H9 (cell line): ENCODE measurements at regions not wholly inside any gene's neighbourhood (a gene's known extent, or its start where the extent isn't known, plus 50 kb on each side); places are given as distances from the start of the nearest gene placed in this dataset.

ENCODE experiments used
- DNase-seq: peaks from one replicate; pipeline ENCODE4 v3.0.0-alpha.2; 2017
- H2AFZ ChIP-seq: one replicate; pipeline ENCODE4 v1.6.1; 2013; ENCODE audit warnings: mild to moderate bottlenecking, low read length, control low read depth, moderate library complexity
- H2AK5ac ChIP-seq: 2 replicates; pipeline ENCODE4 v1.6.1; 2013; ENCODE audit warnings: low read length, control low read depth, mixed read lengths; ENCODE audit not compliant: insufficient read length
- H2BK120ac ChIP-seq: one replicate; pipeline ENCODE4 v1.6.1; 2013; ENCODE audit warnings: low read depth, mild to moderate bottlenecking, low read length, control low read depth, inconsistent platforms; ENCODE audit not compliant: poor library complexity, severe bottlenecking
- H2BK12ac ChIP-seq: 2 replicates; pipeline ENCODE4 v1.6.1; 2013; ENCODE audit warnings: low read length, control low read depth, mixed read lengths, low read depth; ENCODE audit not compliant: insufficient read length
- H2BK15ac ChIP-seq: 2 replicates; pipeline ENCODE4 v1.6.1; 2013; ENCODE audit warnings: low read depth, low read length, control low read depth
- H2BK20ac ChIP-seq: one replicate; pipeline ENCODE4 v1.6.1; 2013; ENCODE audit warnings: low read depth, mild to moderate bottlenecking, low read length, control low read depth, inconsistent platforms; ENCODE audit not compliant: poor library complexity, severe bottlenecking
- H2BK5ac ChIP-seq: 2 replicates; pipeline ENCODE4 v1.6.1; 2013; ENCODE audit warnings: low read length, control low read depth, mixed read lengths; ENCODE audit not compliant: insufficient read length
- H3K14ac ChIP-seq: 2 replicates; pipeline ENCODE4 v1.6.1; 2013; ENCODE audit warnings: low read length, control low read depth; ENCODE audit not compliant: insufficient read depth
- H3K18ac ChIP-seq: 2 replicates; pipeline ENCODE4 v1.6.1; 2013; ENCODE audit warnings: low read depth, mild to moderate bottlenecking, mixed read lengths, low read length, control low read depth; ENCODE audit not compliant: insufficient read length
- H3K23ac ChIP-seq: 2 replicates; pipeline ENCODE4 v1.6.1; 2013; ENCODE audit warnings: low read length, control low read depth, mixed read lengths, low read depth; ENCODE audit not compliant: insufficient read length
- H3K23me2 ChIP-seq: 2 replicates; pipeline ENCODE4 v1.6.1; 2013; ENCODE audit warnings: low read depth, mild to moderate bottlenecking, mixed read lengths, low read length, control low read depth; ENCODE audit not compliant: insufficient read length, poor library complexity, severe bottlenecking
- H3K27ac ChIP-seq: 2 replicates; pipeline ENCODE4 v1.5.1; 2013; ENCODE audit warnings: low read length, control low read depth, mixed read lengths, low read depth; ENCODE audit not compliant: insufficient read length
- H3K27me3 ChIP-seq: 2 replicates; pipeline ENCODE4 v1.6.1; 2013; ENCODE audit warnings: low read length, control low read depth, inconsistent platforms; ENCODE audit not compliant: insufficient read depth
- H3K4ac ChIP-seq: 2 replicates; pipeline ENCODE4 v1.6.1; 2013; ENCODE audit warnings: low read depth, mild to moderate bottlenecking, control low read depth, inconsistent platforms, low read length, moderate library complexity
- H3K4me1 ChIP-seq: 2 replicates; pipeline ENCODE4 v1.6.1; 2013; ENCODE audit warnings: low read length, control low read depth, inconsistent platforms; ENCODE audit not compliant: insufficient read depth
- H3K4me2 ChIP-seq: 2 replicates; pipeline ENCODE4 v1.6.1; 2013; ENCODE audit warnings: low read length, control low read depth, mixed read lengths; ENCODE audit not compliant: insufficient read length, insufficient read depth
- H3K56ac ChIP-seq: 2 replicates; pipeline ENCODE4 v1.6.1; 2013; ENCODE audit warnings: low read depth, mild to moderate bottlenecking, mixed read lengths, low read length, control low read depth; ENCODE audit not compliant: insufficient read length
- H3K79me1 ChIP-seq: 2 replicates; pipeline ENCODE4 v1.6.1; 2013; ENCODE audit warnings: low read depth, mild to moderate bottlenecking, moderate library complexity, low read length, control low read depth, inconsistent platforms; ENCODE audit not compliant: insufficient read depth, poor library complexity, severe bottlenecking
- H3K79me2 ChIP-seq: 2 replicates; pipeline ENCODE4 v1.6.1; 2013; ENCODE audit warnings: low read length, control low read depth, inconsistent platforms; ENCODE audit not compliant: insufficient read depth
- H3K9ac ChIP-seq: 2 replicates; pipeline ENCODE4 v1.6.1; 2013; ENCODE audit warnings: low read length, control low read depth, mixed read lengths; ENCODE audit not compliant: insufficient read length; ENCODE audit errors: extremely low read depth
- H3K9me3 ChIP-seq: one replicate; pipeline ENCODE4 v1.6.1; 2013; ENCODE audit warnings: low read depth, low read length, inconsistent platforms; ENCODE audit not compliant: control insufficient read depth
- H3T11ph ChIP-seq: one replicate; pipeline ENCODE4 v1.6.1; 2013; ENCODE audit warnings: mild to moderate bottlenecking, low read length, control low read depth, inconsistent platforms
- H4K20me1 ChIP-seq: one replicate; pipeline ENCODE4 v1.6.1; 2013; ENCODE audit not compliant: control insufficient read depth, insufficient read length, insufficient read depth
- H4K5ac ChIP-seq: 2 replicates; pipeline ENCODE4 v1.6.1; 2013; ENCODE audit warnings: low read depth, mild to moderate bottlenecking, mixed read lengths, low read length, control low read depth; ENCODE audit not compliant: insufficient read length
- H4K8ac ChIP-seq: replicated peaks from 2 replicates; pipeline ENCODE4 v1.6.1; 2013; ENCODE audit warnings: low read length, control low read depth, mixed read lengths, low read depth; ENCODE audit not compliant: insufficient read length
- H4K91ac ChIP-seq: 2 replicates; pipeline ENCODE4 v1.6.1; 2013; ENCODE audit warnings: low read depth, mild to moderate bottlenecking, moderate library complexity, mixed read lengths, low read length, control low read depth; ENCODE audit not compliant: insufficient read length
- H3K27ac Mint-ChIP-seq, 3 experiments: 2 replicates in 2 of 3; 3 replicates in 1 of 3; pipeline ENCODE4 v1.8.0; 2020 to 2021; ENCODE audit warnings: mixed read lengths in 3 of 3, mild to moderate bottlenecking in 1 of 3, moderate library complexity in 1 of 3
- H3K27me3 Mint-ChIP-seq: 2 replicates; pipeline ENCODE4 v1.8.0; 2021; ENCODE audit warnings: low read depth, mild to moderate bottlenecking, moderate library complexity, mixed read lengths
- H3K36me3 Mint-ChIP-seq, 3 experiments: 2 replicates in 2 of 3; 3 replicates in 1 of 3; pipeline ENCODE4 v1.8.0; 2020 to 2021; ENCODE audit warnings: low read depth in 3 of 3, mixed read lengths in 3 of 3; ENCODE audit not compliant: insufficient read depth in 1 of 3
- H3K4me1 Mint-ChIP-seq, 2 experiments: 2 replicates each; pipeline ENCODE4 v1.8.0; 2020; ENCODE audit warnings: mixed read lengths in 2 of 2
- H3K4me3 Mint-ChIP-seq, 2 experiments: 2 replicates in 1 of 2; 3 replicates in 1 of 2; pipeline ENCODE4 v1.8.0; 2020 to 2021; ENCODE audit warnings: mild to moderate bottlenecking in 2 of 2, mixed read lengths in 2 of 2, moderate library complexity in 1 of 2
- H3K9me3 Mint-ChIP-seq, 2 experiments: 2 replicates in 1 of 2; 3 replicates in 1 of 2; pipeline ENCODE4 v1.8.0; 2020; ENCODE audit warnings: mild to moderate bottlenecking in 2 of 2, mixed read lengths in 2 of 2, moderate library complexity in 1 of 2
- WGBS: extraction: QIAGEN DNeasy Blood & Tissue Kit; methylation state at CpG from one replicate; pipeline ENCODE4 v1.1.7; 2013; ENCODE audit warnings: missing lambda C conversion rate, low lambda C conversion rate, mixed read lengths; ENCODE audit not compliant: insufficient read length; ENCODE audit errors: extremely low coverage; 5-methylcytosine and 5-hydroxymethylcytosine counted together
- TF ChIP-seq, protein P1 (sequence below): fragments of 200-600 bp; sonication (generic); conservative IDR thresholded peaks from 3 replicates; pipeline ENCODE4 v1.8.0; 2021; ENCODE audit warnings: antibody characterized with exemption, mild to moderate bottlenecking

DNA sequence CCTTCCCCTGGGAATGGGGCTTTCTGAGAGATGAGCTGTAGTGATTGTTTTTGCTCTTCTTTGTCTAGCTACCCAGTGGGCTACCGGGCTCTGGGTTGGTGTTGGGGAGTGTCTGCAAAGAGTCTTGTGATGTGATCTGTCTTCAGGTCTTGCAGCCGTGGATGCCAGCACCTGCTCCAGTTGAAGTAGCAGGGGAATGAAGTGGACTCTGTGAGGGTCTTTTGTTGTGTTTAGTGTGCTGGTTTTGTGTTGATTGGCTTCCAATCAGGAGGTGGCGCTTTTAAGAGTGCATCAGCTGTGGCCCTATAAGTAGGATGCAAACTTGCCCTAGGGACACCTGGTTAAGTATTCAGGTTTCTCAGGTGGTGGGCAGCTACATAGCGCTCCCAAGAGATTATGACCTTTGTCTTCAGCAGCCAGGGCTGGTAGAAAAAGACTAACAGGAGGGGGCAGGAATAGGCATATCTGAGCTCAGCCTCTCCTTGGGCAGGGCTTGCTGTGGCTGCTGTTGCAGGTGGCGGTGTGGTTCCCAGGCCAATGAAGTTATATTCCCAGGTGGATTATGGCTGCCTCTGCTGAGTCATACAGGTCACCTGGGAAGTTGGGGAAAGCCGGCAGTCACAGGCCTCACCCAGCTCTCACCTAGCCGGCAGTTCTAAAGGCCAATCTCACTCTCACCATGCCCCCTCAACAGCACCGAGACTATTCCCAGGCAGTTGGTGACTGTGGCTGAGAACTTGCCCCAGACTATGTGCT, 315.7 kb upstream of the C11orf87 start:
- TF ChIP-seq, protein P1, sequence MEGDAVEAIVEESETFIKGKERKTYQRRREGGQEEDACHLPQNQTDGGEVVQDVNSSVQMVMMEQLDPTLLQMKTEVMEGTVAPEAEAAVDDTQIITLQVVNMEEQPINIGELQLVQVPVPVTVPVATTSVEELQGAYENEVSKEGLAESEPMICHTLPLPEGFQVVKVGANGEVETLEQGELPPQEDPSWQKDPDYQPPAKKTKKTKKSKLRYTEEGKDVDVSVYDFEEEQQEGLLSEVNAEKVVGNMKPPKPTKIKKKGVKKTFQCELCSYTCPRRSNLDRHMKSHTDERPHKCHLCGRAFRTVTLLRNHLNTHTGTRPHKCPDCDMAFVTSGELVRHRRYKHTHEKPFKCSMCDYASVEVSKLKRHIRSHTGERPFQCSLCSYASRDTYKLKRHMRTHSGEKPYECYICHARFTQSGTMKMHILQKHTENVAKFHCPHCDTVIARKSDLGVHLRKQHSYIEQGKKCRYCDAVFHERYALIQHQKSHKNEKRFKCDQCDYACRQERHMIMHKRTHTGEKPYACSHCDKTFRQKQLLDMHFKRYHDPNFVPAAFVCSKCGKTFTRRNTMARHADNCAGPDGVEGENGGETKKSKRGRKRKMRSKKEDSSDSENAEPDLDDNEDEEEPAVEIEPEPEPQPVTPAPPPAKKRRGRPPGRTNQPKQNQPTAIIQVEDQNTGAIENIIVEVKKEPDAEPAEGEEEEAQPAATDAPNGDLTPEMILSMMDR = no peak; the same call in 2 of the 3 replicates
- Mint-ChIP-seq H3K27ac (peak overlapping the region; percentile 84 to 99 (median 98)), H3K4me3 (peak overlapping the region in 1 of 2 experiments; percentile 14; a peak in 1 of 5 replicates), H3K36me3 (peaks cover 0 to 18% (median 3%) of the 10 kb centered on the region in 3 experiments; a peak in 4 of 7 replicates), H3K4me1 (peaks cover 24 to 26% of the 10 kb centered on the region in 2 experiments), H3K9me3 (peaks cover 0 to 13% of the 10 kb centered on the region in 2 experiments; a peak in 4 of 5 replicates), H3K27me3 (no peaks in the 10 kb centered on the region; the same call in 1 of the 2 replicates)
- Histone ChIP-seq H4K5ac (no peak overlapping the region), H2AK5ac (no peak overlapping the region), H3K4me1 (no peaks in the 10 kb centered on the region; the same call in 1 of the 2 replicates), H3K27ac (no peak overlapping the region), H4K20me1 (no peaks in the 10 kb centered on the region), H3K18ac (no peak overlapping the region), H3K9ac (no peak overlapping the region), H3K23me2 (no peaks in the 10 kb centered on the region), H3K23ac (no peak overlapping the region), H4K91ac (no peak overlapping the region), H3K79me1 (no peaks in the 10 kb centered on the region), H2BK120ac (no peak overlapping the region), H2BK15ac (no peak overlapping the region), H2AFZ (no peak overlapping the region), H3K9me3 (no peaks in the 10 kb centered on the region), H3K56ac (no peak overlapping the region), H2BK12ac (no peak overlapping the region), H3T11ph (no peak overlapping the region), H2BK5ac (no peak overlapping the region), H3K14ac (no peak overlapping the region), H2BK20ac (no peak overlapping the region), H3K27me3 (no peaks in the 10 kb centered on the region), H3K4me2 (no peak overlapping the region), H3K4ac (no peak overlapping the region), H4K8ac (no peak overlapping the region), H3K79me2 (no peaks in the 10 kb centered on the region)
- peak; percentile 77 for DNase-seq
- no CpG with 5 or more reads among the region's 8 CpGs for WGBS
